Esophagus squamous epithelium (tissue), 5 donors: ENCODE measurements at regions not wholly inside any gene's neighbourhood (a gene's known extent, or its start where the extent isn't known, plus 50 kb on each side); places are given as distances from the start of the nearest gene placed in this dataset.

Source experiments
- DNase-seq: peaks from one replicate; lab custom pipeline; 2025; lab: John Stamatoyannopoulos, UW
- H3K27ac ChIP-seq, 4 donors: fragments of 200-600 bp; sonication (generic); one replicate each; pipeline ENCODE4 v1.5.1; 2016 to 2019; ENCODE audit warnings: mild to moderate bottlenecking in 1 of 4
- H3K27me3 ChIP-seq, 4 donors: fragments of 200-600 bp; sonication (generic); 1 replicate in 3 of 4; 2 replicates in 1 of 4; pipeline versions ENCODE4 v1.5.1 to v1.6.0; 2017 to 2021; ENCODE audit warnings: antibody characterized with exemption in 1 of 4
- H3K36me3 ChIP-seq, 3 donors: fragments of 200-600 bp; sonication (generic); one replicate each; pipeline ENCODE4 v1.5.1; 2016 to 2019
- H3K4me1 ChIP-seq, 3 donors: fragments of 200-600 bp; sonication (generic); one replicate each; pipeline ENCODE4 v1.5.1; 2017 to 2019
- H3K4me3 ChIP-seq, 4 donors: fragments of 200-600 bp; sonication (generic); 1 replicate in 3 of 4; 2 replicates in 1 of 4; pipeline ENCODE4 v1.5.1; 2016 to 2019; ENCODE audit warnings: mild to moderate bottlenecking in 2 of 4, moderate library complexity in 1 of 4
- H3K9me3 ChIP-seq, 3 donors: fragments of 200-600 bp; sonication (generic); one replicate each; pipeline ENCODE4 v1.5.1; 2016 to 2019
- CTCF ChIP-seq, 6 experiments: fragments of 450-650 bp in 4 of 6; fragments of 200-600 bp in 2 of 6; sonication (generic) in 2 of 6; IDR thresholded peaks; one replicate each; pipeline ENCODE4 v1.5.1; 2016 to 2019; ENCODE audit warnings: antibody characterized with exemption in 6 of 6, mild to moderate bottlenecking in 4 of 6, moderate library complexity in 4 of 6
- POLR2A ChIP-seq, 4 donors: fragments of 450-650 bp; IDR thresholded peaks; one replicate each; pipeline ENCODE4 v1.6.1; 2017; ENCODE audit warnings: antibody characterized with exemption in 4 of 4, mild to moderate bottlenecking in 4 of 4, moderate library complexity in 3 of 4
- WGBS, 2 donors: methylation state at CpG; one replicate each; pipeline ENCODE4 v1.1.5; 2018; 5-methylcytosine and 5-hydroxymethylcytosine counted together
- intact Hi-C: fragments of 100-400 bp; cut with DNase I; formaldehyde crosslinking; loops from one replicate; pipeline ENCODE4 v1.15.0; 2022
- donor health status: DM: yes; HTN: yes; CAD: no.

- DNase-seq: no peak
- H3K4me3 ChIP-seq: peak overlapping the region in 1 of 4 donors; percentile 4
- WGBS, 2 donors: 24 to 37% methylated on average over 8 to 10 of the region's 10 CpGs
- no peaks in the 10 kb centered on the region for H3K27me3 ChIP-seq
- H3K4me1 ChIP-seq: peaks cover 0 to 14% (median 5%) of the 10 kb centered on the region in 3 donors
- TF ChIP-seq CTCF (IDR thresholded peaks at IDR 0.05) (no peak), POLR2A (IDR thresholded peaks at IDR 0.05) (no peak)
- intact Hi-C loops: no loop called here
- H3K27ac ChIP-seq: peak overlapping the region in 3 of 4 donors; percentile 3 to 44 (median 9)
- H3K36me3 ChIP-seq: no peaks in the 10 kb centered on the region
- H3K9me3 ChIP-seq: no peaks in the 10 kb centered on the region
These were observed 274.0 kb upstream of the TGFBR2 start for GRCh38 chr3:30332196-30333021.

GRCh38 chr3:30333143-30333542 lies 273.3 kb upstream of the TGFBR2 start:
- Histone ChIP-seq H3K4me1 (peaks cover 0 to 14% (median 5%) of the 10 kb centered on the region in 3 donors), H3K27me3 (no peaks in the 10 kb centered on the region), H3K4me3 (no peak overlapping the region), H3K27ac (no peak overlapping the region), H3K36me3 (no peaks in the 10 kb centered on the region), H3K9me3 (no peaks in the 10 kb centered on the region)
- TF ChIP-seq CTCF (IDR thresholded peaks at IDR 0.05) (no peak), POLR2A (IDR thresholded peaks at IDR 0.05) (no peak)
- intact Hi-C loops: no loop called here
- DNase-seq: no peak
- 77 to 78% methylated on average over 6 of the region's 6 CpGs for WGBS, 2 donors

- intact Hi-C loops: no loop called here
- WGBS, 2 donors: 67 to 81% methylated on average over 1 of the region's 1 CpG
These were observed 272.5 kb upstream of the TGFBR2 start for GRCh38 chr3:30333903-30334302.

GRCh38 chr3:30340500-30340899 lies 265.9 kb upstream of the TGFBR2 start:
- WGBS, 2 donors: 45 to 66% methylated on average over 2 of the region's 2 CpGs
- no peaks in the 10 kb centered on the region for H3K36me3 ChIP-seq
- no peak for TF ChIP-seq POLR2A (IDR thresholded peaks at IDR 0.05)
- no peak for TF ChIP-seq CTCF (IDR thresholded peaks at IDR 0.05)
- no peak overlapping the region for H3K4me3 ChIP-seq
- no peak overlapping the region for H3K27ac ChIP-seq
- H3K27me3 ChIP-seq: no peaks in the 10 kb centered on the region
- DNase-seq: no peak
- no peaks in the 10 kb centered on the region for H3K9me3 ChIP-seq
- H3K4me1 ChIP-seq: peaks cover 0 to 39% (median 10%) of the 10 kb centered on the region in 3 donors
- intact Hi-C loops: no loop called here

More at GRCh38 chr3:30333903-30334302, 272.5 kb upstream of the TGFBR2 start:
- TF ChIP-seq CTCF (IDR thresholded peaks at IDR 0.05): no peak
- TF ChIP-seq POLR2A (IDR thresholded peaks at IDR 0.05): no peak
- Histone ChIP-seq H3K36me3 (no peaks in the 10 kb centered on the region), H3K9me3 (no peaks in the 10 kb centered on the region), H3K4me1 (peaks cover 0 to 14% (median 5%) of the 10 kb centered on the region in 3 donors), H3K27me3 (no peaks in the 10 kb centered on the region), H3K27ac (no peak overlapping the region), H3K4me3 (no peak overlapping the region)
- no peak for DNase-seq

GRCh38 chr3:30341079-30341478 lies 265.3 kb upstream of the TGFBR2 start:
- H3K36me3 ChIP-seq: no peaks in the 10 kb centered on the region
- no peak for DNase-seq
- H3K9me3 ChIP-seq: no peaks in the 10 kb centered on the region
- no peak overlapping the region for H3K4me3 ChIP-seq
- H3K4me1 ChIP-seq: peaks cover 0 to 45% (median 10%) of the 10 kb centered on the region in 3 donors
- no peaks in the 10 kb centered on the region for H3K27me3 ChIP-seq
- TF ChIP-seq CTCF (IDR thresholded peaks at IDR 0.05) (no peak), POLR2A (IDR thresholded peaks at IDR 0.05) (no peak)
- H3K27ac ChIP-seq: no peak overlapping the region
- 91 to 92% methylated on average over 2 of the region's 2 CpGs for WGBS, 2 donors
- intact Hi-C loops: no loop called here
